ENCODE measurements at regions not wholly inside any gene's neighbourhood (a gene's known extent, or its start where the extent isn't known, plus 50 kb on each side); places are given as distances from the start of the nearest gene placed in this dataset.

- TF ChIP-seq, protein P1, sequence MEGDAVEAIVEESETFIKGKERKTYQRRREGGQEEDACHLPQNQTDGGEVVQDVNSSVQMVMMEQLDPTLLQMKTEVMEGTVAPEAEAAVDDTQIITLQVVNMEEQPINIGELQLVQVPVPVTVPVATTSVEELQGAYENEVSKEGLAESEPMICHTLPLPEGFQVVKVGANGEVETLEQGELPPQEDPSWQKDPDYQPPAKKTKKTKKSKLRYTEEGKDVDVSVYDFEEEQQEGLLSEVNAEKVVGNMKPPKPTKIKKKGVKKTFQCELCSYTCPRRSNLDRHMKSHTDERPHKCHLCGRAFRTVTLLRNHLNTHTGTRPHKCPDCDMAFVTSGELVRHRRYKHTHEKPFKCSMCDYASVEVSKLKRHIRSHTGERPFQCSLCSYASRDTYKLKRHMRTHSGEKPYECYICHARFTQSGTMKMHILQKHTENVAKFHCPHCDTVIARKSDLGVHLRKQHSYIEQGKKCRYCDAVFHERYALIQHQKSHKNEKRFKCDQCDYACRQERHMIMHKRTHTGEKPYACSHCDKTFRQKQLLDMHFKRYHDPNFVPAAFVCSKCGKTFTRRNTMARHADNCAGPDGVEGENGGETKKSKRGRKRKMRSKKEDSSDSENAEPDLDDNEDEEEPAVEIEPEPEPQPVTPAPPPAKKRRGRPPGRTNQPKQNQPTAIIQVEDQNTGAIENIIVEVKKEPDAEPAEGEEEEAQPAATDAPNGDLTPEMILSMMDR (IDR thresholded peaks at IDR 0.05), result no peak
- TF ChIP-seq POLR2A (IDR thresholded peaks at IDR 0.05), result no peak
Measured at GRCh38 chrX:45783002-45783401, 582.3 kb upstream of the DIPK2B start.
